ENCODE measurements at regions not wholly inside any gene's neighbourhood (a gene's known extent, or its start where the extent isn't known, plus 50 kb on each side); places are given as distances from the start of the nearest gene placed in this dataset.
A peak's percentile ranks its signal among the peaks of the same experiment; 100 is the strongest.
"Not testable (repeated sequence)": the region's sequence is repeated elsewhere in the genome, so short reads cannot be mapped to it uniquely, and the experiment has no call there.

DNA sequence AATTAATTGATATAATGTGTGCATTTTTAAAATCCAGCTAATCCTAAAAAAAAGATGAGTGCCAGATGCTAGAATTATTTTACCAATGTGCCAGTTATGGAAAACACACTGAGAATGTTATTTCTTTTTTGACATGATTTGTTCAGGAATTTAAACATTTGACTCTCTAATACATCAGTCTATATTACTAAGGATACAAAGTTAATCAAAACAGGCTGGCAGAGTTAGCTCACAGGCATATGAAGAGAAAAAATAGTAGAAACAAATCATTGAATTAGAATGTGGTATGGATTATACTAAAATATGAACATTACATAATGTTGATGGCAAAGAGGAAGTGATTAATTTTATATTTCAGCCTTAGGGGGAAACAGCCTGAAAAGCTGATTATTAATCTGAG lies 368.3 kb upstream of the GJE1 start:
- DNase-seq, result no peak

DNA sequence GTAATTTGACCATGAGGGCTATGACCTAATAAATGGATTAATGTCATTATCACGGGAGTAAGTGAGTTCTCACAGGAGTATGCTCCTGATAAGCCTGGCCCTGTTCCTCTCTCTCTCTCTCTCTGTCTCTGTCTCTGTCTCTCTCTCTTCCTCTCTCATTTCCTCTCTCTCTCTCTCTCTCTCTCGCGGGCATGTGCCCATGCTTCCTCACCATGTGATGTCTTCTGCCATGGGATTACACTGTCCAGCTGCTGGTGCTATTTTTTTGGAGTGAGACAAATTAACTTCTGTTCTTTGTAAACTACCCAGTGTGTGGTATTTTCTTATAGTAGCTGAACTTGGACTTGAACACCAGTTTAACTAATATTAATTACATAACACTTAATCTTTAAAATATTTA lies 374.3 kb upstream of the GJE1 start:
- no peak for DNase-seq

DNA sequence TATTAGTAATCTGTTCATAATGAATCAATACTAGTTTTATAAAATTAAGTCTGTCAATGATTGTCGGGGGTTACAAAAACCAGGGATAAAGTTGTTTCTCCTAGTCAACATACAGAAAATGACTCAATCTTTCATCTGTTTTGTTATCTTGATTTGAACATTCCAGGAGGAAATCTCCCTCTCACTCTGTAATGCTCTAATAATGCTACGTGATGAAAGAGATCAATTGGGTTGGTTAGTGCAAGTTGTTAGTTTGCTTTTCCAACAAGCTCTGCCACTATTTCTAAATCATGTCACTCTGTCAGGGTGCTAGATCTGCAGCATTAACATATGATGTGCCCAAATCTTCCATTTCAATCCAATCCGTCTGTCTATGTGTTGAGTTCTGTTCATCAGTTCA lies 379.5 kb upstream of the GJE1 start:
- no peak for DNase-seq

DNA sequence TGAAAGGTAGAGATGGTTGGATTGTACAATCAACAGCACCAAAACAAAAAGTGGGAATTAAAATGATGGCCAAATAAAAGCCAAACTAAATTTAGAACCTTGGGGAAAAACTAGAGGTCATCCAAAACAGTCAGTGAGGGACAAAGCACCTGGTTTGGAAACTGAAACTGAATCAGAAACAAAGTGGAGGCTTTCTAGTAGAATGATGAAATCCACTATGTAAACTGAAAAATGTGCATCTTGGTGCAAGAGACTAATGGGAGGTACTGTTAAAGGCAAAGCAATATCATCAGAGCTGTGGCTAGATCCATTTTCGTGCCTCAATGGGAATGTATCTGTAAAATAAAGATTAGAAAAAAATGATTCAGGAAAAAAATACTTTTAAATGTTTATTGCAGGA lies 380.0 kb upstream of the GJE1 start:
- no peak for DNase-seq

DNA sequence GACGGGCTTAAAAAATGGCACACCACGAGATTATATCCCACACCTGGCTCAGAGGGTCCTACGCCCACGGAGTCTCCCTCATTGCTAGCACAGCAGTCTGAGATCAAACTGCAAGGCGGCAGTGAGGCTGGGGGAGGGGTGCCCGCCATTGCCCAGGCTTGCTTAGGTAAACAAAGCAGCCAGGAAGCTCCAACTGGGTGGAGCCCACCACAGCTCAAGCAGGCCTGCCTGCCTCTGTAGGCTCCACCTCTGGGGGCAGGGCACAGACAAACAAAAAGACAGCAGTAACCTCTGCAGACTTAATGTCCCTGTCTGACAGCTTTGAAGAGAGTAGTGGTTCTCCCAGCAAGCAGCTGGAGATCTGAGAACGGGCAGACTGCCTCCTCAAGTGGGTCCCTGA lies 386.4 kb upstream of the GJE1 start:
- DNase-seq, result not testable (repeated sequence)

DNA sequence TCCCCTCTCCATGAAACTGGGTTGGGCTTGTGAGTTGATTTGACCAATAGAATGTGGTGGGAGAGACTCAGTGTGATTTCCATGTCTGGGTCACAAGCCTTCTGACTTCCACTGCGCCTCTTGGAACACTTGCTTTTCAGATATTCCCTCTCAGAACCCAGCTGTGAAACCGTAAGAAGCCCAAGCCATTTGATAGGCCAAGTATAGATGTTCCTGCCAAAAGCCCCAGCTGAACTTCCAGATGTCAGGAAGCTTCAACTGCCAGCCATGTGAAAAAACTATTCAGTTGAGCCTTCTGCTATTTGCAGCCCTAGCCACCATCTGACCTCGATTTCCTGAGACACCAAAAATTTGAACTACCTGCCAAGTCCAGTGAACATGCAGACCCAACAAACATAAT lies 387.8 kb upstream of the GJE1 start:
- no peak for DNase-seq

DNA sequence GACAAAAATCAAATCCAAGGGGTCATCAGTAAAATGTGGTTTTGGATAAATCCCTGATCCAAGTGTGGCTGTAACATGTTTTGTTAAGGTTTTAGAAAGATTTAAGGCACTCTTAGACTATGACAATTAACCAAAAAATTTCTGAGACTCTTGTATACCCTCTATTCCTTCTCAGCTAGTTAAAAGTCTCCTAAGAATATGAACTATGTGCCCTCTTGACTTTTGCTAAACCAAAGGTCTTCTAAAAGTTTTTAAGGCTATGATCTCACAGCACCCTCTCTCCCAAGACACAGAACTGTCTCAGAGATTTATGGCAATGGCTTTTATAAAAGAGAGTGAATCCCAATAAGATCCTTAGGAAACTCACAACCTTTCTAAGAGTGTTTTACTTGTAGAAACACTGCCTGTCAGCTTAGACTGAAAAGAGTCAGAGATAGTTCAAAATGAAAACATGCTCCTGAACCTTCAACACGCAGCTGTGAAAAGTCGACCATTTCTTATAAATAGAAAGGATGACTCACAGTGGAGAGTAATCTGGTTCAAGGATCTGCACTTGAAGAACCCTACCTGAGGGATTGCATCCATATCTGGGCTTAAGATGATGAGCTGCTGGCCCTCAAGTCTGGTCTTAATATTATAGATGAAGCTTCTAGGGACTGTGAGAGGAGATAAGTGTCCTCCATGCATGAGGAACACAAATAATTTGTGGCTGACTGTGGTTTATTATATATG lies 388.4 kb upstream of the GJE1 start:
- no peak for DNase-seq

DNA sequence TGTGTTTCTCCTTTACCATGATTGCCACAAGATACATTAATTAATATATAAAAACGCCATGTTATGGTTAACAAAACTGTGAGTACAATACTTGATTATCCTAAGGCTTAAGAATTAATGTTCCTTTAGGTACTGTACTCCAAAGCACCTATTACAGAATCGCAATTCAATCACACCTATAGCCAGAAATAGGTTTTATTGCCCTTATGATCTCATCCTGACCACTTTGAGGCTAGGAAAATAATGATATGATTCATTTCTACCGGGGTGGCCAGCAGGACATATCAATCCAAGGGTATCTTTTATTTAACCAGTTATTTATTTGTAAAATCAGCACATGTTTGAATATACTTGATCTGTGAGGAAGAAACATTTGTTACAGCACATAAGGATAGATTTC lies 396.6 kb upstream of the GJE1 start:
- peak in 1 of 3 experiments; percentile 35 for DNase-seq

DNA sequence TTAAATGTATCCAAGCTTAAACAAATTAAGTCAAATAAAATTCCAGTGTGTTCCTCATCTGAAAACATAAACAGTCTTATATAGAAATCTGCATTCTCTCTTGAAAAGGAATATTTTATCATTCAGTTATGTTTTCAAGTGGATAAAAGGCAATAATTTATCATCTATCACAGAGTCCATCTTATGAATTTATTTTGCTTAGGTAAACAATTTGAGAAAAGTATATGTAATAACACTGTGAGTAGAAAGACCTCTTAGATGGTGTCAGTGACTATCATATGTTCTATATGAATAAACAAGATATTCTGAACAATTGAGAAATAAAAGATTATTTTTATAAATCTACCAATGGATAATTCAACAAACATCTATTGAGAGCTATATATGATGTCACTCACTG lies 397.6 kb upstream of the GJE1 start:
- no peak for DNase-seq

DNA sequence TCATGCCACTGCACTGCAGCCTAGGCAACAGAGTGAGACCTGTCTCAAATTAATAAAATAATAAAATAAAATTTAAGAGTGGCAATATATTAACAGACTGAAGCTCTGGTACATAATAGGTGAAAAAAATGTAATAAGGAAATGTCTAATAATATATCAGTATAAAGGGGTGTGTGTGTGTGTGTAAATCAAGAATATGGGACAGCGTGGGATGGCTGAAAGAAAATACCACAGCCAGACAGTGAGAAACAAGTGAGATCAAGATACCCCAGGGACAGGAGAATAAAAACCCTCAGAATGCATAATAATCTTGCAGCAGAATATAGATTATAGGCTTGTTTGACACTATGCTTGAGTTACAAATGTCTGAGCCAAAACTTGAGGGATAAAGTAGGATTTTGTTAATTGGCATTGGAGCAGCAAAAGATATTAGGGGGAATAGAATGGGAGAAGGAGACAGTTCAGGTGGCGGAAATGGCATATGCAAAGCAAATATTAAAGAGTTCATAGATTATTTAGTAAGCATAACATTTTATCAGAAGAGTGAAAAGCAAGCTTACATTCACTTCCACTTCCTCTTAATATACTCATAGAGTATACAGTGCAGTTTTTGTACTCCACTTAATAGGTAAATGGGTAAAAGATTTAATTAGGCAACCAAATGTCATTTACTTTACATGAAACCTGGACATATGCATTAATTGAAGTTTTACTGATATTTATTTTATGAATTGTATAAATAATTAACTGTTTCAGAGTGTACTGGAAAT lies 398.5 kb upstream of the GJE1 start:
- DNase-seq, result no peak

DNA sequence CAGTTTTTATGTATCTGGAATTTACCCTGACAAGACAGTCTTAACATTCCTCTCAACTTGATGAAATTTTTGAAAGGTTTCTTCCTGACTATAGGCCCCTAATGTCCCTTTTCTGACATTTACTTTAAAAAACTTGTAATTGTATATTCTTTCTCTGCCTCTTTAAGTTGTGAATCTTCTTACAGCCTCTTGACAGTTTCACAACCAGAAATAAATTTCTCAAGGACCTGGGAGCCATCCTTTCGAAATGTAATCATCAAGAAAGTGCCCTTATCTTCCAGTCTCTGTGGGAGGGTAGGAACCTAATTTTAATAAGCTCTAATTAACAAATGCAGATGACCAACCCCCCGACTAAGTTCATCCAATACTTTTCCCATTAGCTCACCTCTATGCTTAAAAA lies 403.6 kb upstream of the GJE1 start:
- no peak for DNase-seq

DNA sequence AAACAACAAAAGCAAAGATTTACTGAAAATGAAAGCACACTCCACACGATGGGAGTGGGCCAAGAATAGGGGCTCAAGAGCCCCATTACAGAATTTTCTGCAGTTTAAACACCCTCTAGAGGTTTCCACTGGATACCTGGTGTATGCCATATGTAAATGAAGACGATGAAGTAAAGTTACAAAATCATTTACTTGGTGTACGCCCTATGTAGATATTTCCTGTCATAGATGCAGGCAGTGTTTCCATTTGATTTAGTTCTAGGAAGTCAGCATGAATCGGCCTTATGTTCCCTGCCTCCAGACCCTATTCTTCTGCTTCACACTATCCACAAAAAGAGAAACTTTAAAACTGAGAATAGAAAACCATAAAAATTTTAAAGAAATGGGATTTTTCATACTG lies 404.4 kb upstream of the GJE1 start:
- DNase-seq, result no peak

DNA sequence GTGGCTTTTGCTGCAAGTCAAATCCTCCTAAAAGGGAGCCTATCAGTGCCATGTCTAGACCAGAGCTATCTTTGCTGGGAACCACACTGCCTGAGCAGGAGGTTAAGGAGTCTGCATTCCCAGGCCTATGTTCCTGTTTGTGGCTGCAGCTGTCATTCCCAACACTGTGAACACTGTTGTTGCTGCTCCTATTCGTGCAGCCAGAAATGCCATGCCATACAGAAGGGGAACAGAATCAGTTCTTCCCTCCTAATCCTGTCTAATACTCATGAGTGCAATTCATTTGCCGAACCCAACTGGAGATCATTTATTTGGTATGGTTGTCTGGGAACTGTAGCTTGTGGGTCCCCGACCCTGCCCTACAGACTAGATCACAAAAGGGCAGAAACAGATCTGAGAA lies 406.5 kb upstream of the GJE1 start:
- no peak for DNase-seq

DNA sequence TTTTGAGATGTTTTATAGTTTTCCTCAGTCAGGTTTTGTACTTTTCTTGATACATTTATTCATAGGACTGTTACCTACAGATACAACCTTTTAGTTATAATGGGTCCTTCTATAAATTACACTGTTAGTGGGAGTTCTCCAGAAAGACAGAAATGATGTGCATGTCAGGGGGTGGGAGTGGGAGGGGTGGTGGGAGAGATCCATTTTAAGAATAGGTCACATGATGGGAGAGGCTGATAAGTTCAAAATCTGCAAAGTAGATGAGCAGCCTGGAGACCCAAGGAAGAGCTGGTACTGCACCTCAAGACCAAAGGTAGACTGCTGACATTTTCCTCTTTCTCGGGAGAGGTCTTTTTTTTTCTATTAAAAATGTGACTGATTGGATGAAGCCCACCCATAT lies 408.0 kb upstream of the GJE1 start:
- DNase-seq, result no peak

DNA sequence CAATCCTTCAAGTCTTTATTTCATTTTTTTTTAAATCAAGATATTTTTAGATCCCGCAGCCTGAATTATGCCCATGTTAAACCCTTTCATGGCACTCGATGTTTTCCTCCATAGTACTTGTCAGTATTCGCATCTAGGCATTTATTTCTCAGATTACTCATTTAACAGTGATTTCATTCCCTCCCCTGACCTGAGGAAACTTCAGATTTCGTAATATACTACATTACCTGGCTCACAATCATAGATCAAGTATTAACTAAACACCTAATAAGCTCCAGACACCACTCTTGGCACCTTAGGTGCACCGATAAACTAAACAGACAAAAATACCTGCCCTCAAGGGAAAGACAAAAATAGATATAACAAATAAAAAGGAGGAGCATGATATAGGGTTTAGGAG lies 413.2 kb upstream of the GJE1 start:
- no peak for DNase-seq

DNA sequence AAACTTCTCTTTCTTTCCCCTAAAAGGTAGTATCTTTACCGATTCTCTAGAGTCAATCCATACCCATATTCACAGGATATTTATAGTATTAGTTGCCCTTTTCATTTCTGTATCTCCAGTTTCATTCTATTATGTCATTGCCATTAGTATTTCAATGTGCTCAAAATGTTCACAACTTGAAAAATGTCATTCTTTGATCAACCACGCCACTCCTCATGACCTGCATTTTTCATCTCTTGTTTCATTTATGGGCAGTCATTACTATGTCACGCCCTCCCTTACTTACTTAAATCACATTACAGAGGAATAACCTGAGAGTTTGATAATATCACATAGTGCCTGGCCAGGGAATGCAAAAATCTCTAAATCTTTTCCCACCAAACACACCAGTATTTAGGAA lies 427.3 kb upstream of the GJE1 start:
- no peak for DNase-seq

DNA sequence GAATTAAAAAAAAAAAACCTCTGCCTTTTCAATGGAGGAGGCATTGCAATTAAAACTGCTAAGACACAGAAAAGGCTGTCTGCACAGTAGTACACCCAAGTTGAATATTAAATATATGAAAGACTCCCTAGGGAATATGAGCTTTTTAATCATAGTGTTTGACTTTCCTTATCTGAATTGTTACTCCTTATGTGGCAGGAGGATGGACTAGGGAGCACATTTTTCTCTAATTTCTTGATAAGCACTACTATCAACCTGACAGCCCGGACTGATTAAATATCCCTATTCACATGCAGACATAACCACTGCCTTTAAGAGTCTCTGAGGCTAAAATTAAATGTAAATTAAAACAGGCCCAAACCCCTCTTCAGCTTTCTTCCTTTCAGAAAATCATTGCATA lies 428.6 kb upstream of the GJE1 start:
- DNase-seq, result no peak

DNA sequence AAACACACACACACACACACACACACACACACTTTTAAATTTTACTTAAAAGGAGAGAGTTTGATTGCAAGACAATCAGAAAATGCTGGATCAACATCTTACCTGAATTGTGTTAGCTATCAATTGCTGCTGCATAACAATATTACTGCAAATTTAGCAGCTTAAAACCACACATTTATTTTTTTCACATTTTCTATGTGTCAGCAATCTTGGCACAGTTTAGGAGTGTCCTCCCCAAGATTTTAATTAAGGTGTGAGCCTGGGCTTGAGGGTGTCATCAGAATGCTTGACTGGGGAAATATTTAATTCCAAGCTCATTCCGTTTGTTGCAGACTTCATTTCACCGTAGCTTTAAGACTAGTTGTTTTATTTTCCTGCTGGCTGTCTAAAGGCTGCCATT lies 431.0 kb upstream of the GJE1 start:
- DNase-seq, result no peak

DNA sequence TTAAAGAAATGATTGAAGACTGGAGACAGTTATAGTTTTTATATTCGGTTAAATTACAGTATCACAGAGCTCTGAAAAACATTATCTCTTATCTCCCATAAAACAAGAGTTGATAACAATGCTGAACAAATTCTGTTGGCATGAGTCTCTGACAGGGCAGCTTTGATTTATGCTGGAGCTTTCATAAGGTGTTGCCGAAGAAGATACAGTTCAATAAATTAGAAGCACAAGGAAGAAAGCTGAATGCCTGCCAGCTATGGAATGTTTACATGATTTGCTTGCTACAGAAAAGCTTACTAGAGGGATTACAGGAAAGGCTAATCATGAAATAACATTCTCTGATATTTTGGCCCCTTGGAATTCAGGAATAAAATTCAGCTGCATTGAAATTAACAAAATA lies 431.9 kb upstream of the GJE1 start:
- DNase-seq, result no peak

DNA sequence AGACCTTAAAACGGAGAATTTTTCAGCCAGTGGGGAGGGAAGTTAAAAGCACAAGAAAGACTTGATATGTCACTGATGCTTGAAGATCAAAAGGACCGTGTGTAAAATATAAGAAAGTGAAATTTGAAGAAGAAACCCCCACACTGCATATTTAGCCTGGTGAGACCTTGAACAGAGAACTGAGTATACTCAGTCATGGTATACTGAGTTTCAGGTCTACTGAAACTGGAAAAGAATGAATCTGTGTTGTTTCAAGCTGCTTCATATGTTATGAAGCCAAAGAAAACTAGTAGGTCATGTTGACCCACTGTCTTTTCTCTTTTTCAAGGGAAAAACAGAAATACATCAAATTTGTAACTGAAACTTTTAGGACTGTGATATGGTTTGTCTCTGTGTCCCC lies 443.8 kb upstream of the GJE1 start:
- no peak for DNase-seq

DNA sequence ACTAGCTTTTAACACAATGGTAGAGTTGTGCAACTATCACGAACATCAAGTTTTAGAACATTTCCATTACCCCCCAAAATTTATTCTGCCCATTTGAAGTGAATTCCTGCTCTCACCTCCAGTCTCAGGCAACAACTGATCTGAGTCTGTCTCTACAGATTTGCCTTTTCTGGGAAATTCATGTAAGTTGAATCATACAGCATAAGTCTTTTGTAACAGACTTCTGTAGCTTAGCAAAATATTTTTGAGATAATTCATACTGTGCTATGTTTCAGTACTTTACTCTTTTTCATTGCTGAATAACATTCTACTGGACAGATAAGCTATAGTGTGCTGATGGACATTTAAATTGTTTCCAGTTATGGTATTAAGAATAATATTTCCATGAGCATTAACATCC lies 447.3 kb upstream of the GJE1 start:
- no peak for DNase-seq

DNA sequence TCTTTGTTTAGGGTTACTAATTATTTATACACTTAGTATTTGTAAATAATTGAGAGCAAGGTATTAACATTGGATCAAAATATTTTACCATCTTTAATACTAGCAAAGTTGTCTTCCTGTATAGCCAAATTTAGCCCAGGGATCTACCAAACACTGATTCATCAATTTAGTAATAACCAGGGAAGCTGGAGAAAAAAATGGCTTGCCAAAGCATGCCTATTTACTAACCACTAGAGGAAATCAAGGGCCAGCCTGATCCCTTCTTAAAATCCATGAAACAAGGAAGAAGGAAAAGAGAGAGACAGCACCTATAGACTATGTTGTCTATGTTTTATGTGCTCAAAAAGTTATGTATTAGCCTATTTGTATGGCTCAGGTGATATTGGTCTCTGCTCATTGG lies 450.3 kb upstream of the GJE1 start:
- DNase-seq, result peak in 1 of 3 experiments; percentile 19

DNA sequence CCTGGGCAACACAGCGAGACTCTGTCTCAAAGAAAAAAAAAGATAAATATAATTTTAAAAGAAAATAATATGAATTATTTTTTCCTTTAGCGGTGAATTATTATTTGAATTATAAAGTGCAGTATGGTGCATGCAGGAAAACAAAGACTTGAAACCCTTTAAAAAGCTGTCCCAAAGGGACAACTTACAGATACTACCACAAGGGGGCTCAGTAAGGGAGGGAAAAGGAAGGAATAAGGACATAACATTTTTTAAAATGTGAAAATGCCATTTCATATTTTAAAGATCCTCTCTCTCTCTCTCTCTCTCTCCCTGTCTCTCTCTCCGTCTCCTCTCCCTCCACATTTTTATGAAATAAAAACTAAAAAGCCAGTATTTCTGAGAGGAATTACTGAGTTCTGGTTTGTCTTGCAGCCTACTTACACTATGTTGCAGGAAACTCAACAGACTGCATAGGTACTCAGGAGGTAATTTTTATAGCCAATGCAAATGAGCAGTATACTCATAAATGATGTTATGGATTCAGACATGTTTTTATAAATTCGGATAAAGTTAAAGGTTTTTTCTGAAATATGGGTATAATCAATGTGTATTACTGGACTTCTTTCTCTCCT lies 455.0 kb upstream of the GJE1 start:
- peak; percentile 23 to 67 (median 29) for DNase-seq

DNA sequence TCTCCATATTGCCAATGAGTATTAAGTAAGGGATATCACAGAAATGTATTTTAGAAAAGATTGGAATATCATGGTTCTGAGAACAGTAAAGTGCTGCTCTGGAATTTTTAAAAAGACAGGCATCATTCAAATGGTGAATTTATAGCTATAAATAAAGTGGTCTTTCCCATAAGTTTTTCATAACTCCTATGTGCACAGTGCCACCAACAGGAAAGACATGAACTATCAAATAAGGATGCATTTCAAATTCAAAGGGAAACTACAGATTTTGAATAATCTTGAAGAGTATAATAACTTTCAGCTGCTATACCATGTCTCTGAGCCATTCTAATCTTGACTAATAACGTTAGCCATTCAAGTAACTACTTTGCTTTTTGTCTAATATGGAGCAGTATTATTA lies 456.8 kb upstream of the GJE1 start:
- DNase-seq, result peak in 1 of 3 experiments; percentile 56
